ENCODE measurements at regions not wholly inside any gene's neighbourhood (a gene's known extent, or its start where the extent isn't known, plus 50 kb on each side); places are given as distances from the start of the nearest gene placed in this dataset.

GRCh38 chr6:169895926-169896761 is 144.7 kb downstream of the ERMARD start:
- Histone ChIP-seq H3K27ac (ENCODE audit: low read length) (no peak overlapping the region), H3K4me1 (ENCODE audit: control insufficient read depth, low read depth, low read length) (no peaks in the 10 kb centered on the region), H3K9ac (ENCODE audit: low read length) (no peak overlapping the region), H3K27me3 (ENCODE audit: control insufficient read depth, insufficient read depth, low read length) (no peaks in the 10 kb centered on the region), H3K4me3 (ENCODE audit: low read length) (no peak overlapping the region), H3K9me3 (ENCODE audit: control insufficient read depth, low read depth, low read length) (no peaks in the 10 kb centered on the region), H3K36me3 (ENCODE audit: control insufficient read depth, low read depth, low read length) (no peaks in the 10 kb centered on the region)

GRCh38 chr6:169895000-169895759 is 143.8 kb downstream of the ERMARD start:
- H3K4me1 ChIP-seq (ENCODE audit: control insufficient read depth, low read depth, low read length): no peaks in the 10 kb centered on the region
- no peaks in the 10 kb centered on the region for H3K27me3 ChIP-seq (ENCODE audit: control insufficient read depth, insufficient read depth, low read length)
- H3K36me3 ChIP-seq (ENCODE audit: control insufficient read depth, low read depth, low read length): no peaks in the 10 kb centered on the region
- H3K9ac ChIP-seq (ENCODE audit: low read length): no peak overlapping the region
- H3K4me3 ChIP-seq (ENCODE audit: low read length): no peak overlapping the region
- H3K9me3 ChIP-seq (ENCODE audit: control insufficient read depth, low read depth, low read length): no peaks in the 10 kb centered on the region
- no peak overlapping the region for H3K27ac ChIP-seq (ENCODE audit: low read length)

GRCh38 chr6:169894377-169894960 is 143.0 kb downstream of the ERMARD start:
- Histone ChIP-seq H3K27ac (ENCODE audit: low read length) (no peak overlapping the region), H3K4me1 (ENCODE audit: control insufficient read depth, low read depth, low read length) (no peaks in the 10 kb centered on the region)

GRCh38 chr6:169893624-169894023 is 142.2 kb downstream of the ERMARD start:
- H3K27me3 ChIP-seq (ENCODE audit: control insufficient read depth, insufficient read depth, low read length): no peaks in the 10 kb centered on the region
- H3K9me3 ChIP-seq (ENCODE audit: control insufficient read depth, low read depth, low read length): no peaks in the 10 kb centered on the region
- no peak overlapping the region for H3K27ac ChIP-seq (ENCODE audit: low read length)
- H3K36me3 ChIP-seq (ENCODE audit: control insufficient read depth, low read depth, low read length): no peaks in the 10 kb centered on the region
- no peaks in the 10 kb centered on the region for H3K4me1 ChIP-seq (ENCODE audit: control insufficient read depth, low read depth, low read length)
- no peak overlapping the region for H3K4me3 ChIP-seq (ENCODE audit: low read length)
- no peak overlapping the region for H3K9ac ChIP-seq (ENCODE audit: low read length)

More at GRCh38 chr6:169894377-169894960, 143.0 kb downstream of the ERMARD start:
- H3K27me3 ChIP-seq (ENCODE audit: control insufficient read depth, insufficient read depth, low read length): no peaks in the 10 kb centered on the region
- H3K9ac ChIP-seq (ENCODE audit: low read length): no peak overlapping the region
- no peak overlapping the region for H3K4me3 ChIP-seq (ENCODE audit: low read length)
- no peaks in the 10 kb centered on the region for H3K9me3 ChIP-seq (ENCODE audit: control insufficient read depth, low read depth, low read length)
- no peaks in the 10 kb centered on the region for H3K36me3 ChIP-seq (ENCODE audit: control insufficient read depth, low read depth, low read length)

- Histone ChIP-seq H3K9ac (ENCODE audit: low read length) (no peak overlapping the region), H3K27me3 (ENCODE audit: control insufficient read depth, insufficient read depth, low read length) (no peaks in the 10 kb centered on the region), H3K27ac (ENCODE audit: low read length) (no peak overlapping the region), H3K4me1 (ENCODE audit: control insufficient read depth, low read depth, low read length) (no peaks in the 10 kb centered on the region), H3K9me3 (ENCODE audit: control insufficient read depth, low read depth, low read length) (no peaks in the 10 kb centered on the region), H3K36me3 (ENCODE audit: control insufficient read depth, low read depth, low read length) (no peaks in the 10 kb centered on the region), H3K4me3 (ENCODE audit: low read length) (no peak overlapping the region)
Observed at GRCh38 chr6:169891846-169892245, 140.4 kb downstream of the ERMARD start.

- no peak overlapping the region for H3K4me3 ChIP-seq (ENCODE audit: low read length)
- no peak overlapping the region for H3K9ac ChIP-seq (ENCODE audit: low read length)
- no peaks in the 10 kb centered on the region for H3K9me3 ChIP-seq (ENCODE audit: control insufficient read depth, low read depth, low read length)
- no peaks in the 10 kb centered on the region for H3K4me1 ChIP-seq (ENCODE audit: control insufficient read depth, low read depth, low read length)
- H3K36me3 ChIP-seq (ENCODE audit: control insufficient read depth, low read depth, low read length): no peaks in the 10 kb centered on the region
- no peaks in the 10 kb centered on the region for H3K27me3 ChIP-seq (ENCODE audit: control insufficient read depth, insufficient read depth, low read length)
- H3K27ac ChIP-seq (ENCODE audit: low read length): no peak overlapping the region
Observed at GRCh38 chr6:169891421-169891820, 140.0 kb downstream of the ERMARD start.

GRCh38 chr6:169890901-169891300 is 139.5 kb downstream of the ERMARD start:
- Histone ChIP-seq H3K4me3 (ENCODE audit: low read length) (no peak overlapping the region), H3K4me1 (ENCODE audit: control insufficient read depth, low read depth, low read length) (no peaks in the 10 kb centered on the region), H3K9ac (ENCODE audit: low read length) (no peak overlapping the region), H3K27ac (ENCODE audit: low read length) (no peak overlapping the region), H3K27me3 (ENCODE audit: control insufficient read depth, insufficient read depth, low read length) (no peaks in the 10 kb centered on the region), H3K9me3 (ENCODE audit: control insufficient read depth, low read depth, low read length) (no peaks in the 10 kb centered on the region), H3K36me3 (ENCODE audit: control insufficient read depth, low read depth, low read length) (no peaks in the 10 kb centered on the region)

DNA sequence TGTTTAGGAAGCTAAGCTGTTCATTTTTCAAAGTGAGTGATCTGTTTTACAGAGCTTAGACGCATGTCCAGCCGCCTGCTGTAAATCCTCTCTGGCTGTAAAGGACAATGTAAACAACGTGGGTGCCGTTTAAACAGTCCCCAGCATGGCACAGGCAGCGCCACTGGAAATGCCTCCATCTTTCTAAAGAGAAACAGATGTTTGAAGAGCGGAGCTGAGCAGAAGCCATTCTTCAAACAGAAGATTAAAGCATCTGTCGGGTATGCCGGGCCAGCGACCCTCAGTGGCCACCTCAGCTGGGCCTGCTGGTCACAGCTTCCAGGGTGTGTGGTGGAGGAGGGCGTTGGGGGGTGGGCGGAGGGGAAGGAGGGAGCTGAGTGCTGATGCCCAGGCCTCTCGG is 138.6 kb downstream of the ERMARD start:
- H3K27ac ChIP-seq (ENCODE audit: low read length): no peak overlapping the region
- no peaks in the 10 kb centered on the region for H3K4me1 ChIP-seq (ENCODE audit: control insufficient read depth, low read depth, low read length)
- H3K4me3 ChIP-seq (ENCODE audit: low read length): no peak overlapping the region
- H3K36me3 ChIP-seq (ENCODE audit: control insufficient read depth, low read depth, low read length): no peaks in the 10 kb centered on the region
- H3K9ac ChIP-seq (ENCODE audit: low read length): no peak overlapping the region
- no peaks in the 10 kb centered on the region for H3K9me3 ChIP-seq (ENCODE audit: control insufficient read depth, low read depth, low read length)
- no peaks in the 10 kb centered on the region for H3K27me3 ChIP-seq (ENCODE audit: control insufficient read depth, insufficient read depth, low read length)

- H3K9me3 ChIP-seq (ENCODE audit: control insufficient read depth, low read depth, low read length): no peaks in the 10 kb centered on the region
- no peaks in the 10 kb centered on the region for H3K4me1 ChIP-seq (ENCODE audit: control insufficient read depth, low read depth, low read length)
- H3K36me3 ChIP-seq (ENCODE audit: control insufficient read depth, low read depth, low read length): no peaks in the 10 kb centered on the region
- no peak overlapping the region for H3K27ac ChIP-seq (ENCODE audit: low read length)
- no peaks in the 10 kb centered on the region for H3K27me3 ChIP-seq (ENCODE audit: control insufficient read depth, insufficient read depth, low read length)
- H3K9ac ChIP-seq (ENCODE audit: low read length): no peak overlapping the region
- H3K4me3 ChIP-seq (ENCODE audit: low read length): no peak overlapping the region
Observed at GRCh38 chr6:169887529-169888140, 136.2 kb downstream of the ERMARD start.

- no peaks in the 10 kb centered on the region for H3K27me3 ChIP-seq (ENCODE audit: control insufficient read depth, insufficient read depth, low read length)
- H3K9me3 ChIP-seq (ENCODE audit: control insufficient read depth, low read depth, low read length): no peaks in the 10 kb centered on the region
- H3K36me3 ChIP-seq (ENCODE audit: control insufficient read depth, low read depth, low read length): no peaks in the 10 kb centered on the region
- H3K4me3 ChIP-seq (ENCODE audit: low read length): no peak overlapping the region
- no peak overlapping the region for H3K27ac ChIP-seq (ENCODE audit: low read length)
- H3K4me1 ChIP-seq (ENCODE audit: control insufficient read depth, low read depth, low read length): no peaks in the 10 kb centered on the region
- H3K9ac ChIP-seq (ENCODE audit: low read length): no peak overlapping the region
Observed at GRCh38 chr6:169886631-169887227, 135.3 kb downstream of the ERMARD start.

- Histone ChIP-seq H3K4me3 (ENCODE audit: low read length) (no peak overlapping the region), H3K9ac (ENCODE audit: low read length) (no peak overlapping the region), H3K4me1 (ENCODE audit: control insufficient read depth, low read depth, low read length) (no peaks in the 10 kb centered on the region), H3K27ac (ENCODE audit: low read length) (no peak overlapping the region), H3K36me3 (ENCODE audit: control insufficient read depth, low read depth, low read length) (no peaks in the 10 kb centered on the region), H3K27me3 (ENCODE audit: control insufficient read depth, insufficient read depth, low read length) (no peaks in the 10 kb centered on the region), H3K9me3 (ENCODE audit: control insufficient read depth, low read depth, low read length) (no peaks in the 10 kb centered on the region)
Observed at GRCh38 chr6:169885831-169886230, 134.4 kb downstream of the ERMARD start.
